ENCODE measurements at regions not wholly inside any gene's neighbourhood (a gene's known extent, or its start where the extent isn't known, plus 50 kb on each side); places are given as distances from the start of the nearest gene placed in this dataset.

GRCh38 chr2:23220513-23221094 lies 164.4 kb upstream of the KLHL29 start:
- H3K27me3 ChIP-seq: no peaks in the 10 kb centered on the region
- no peak for DNase-seq
- H3K36me3 ChIP-seq: no peaks in the 10 kb centered on the region
- peaks cover 0 to 4% of the 10 kb centered on the region in 2 donors for H3K9me3 ChIP-seq
- intact Hi-C loops (cut with DNase I): no loop called here
- ATAC-seq: no peak
- no peaks in the 10 kb centered on the region for H3K4me1 ChIP-seq
- H3K4me3 ChIP-seq: no peak overlapping the region
- no peak overlapping the region for H3K27ac ChIP-seq
- TF ChIP-seq CTCF (IDR thresholded peaks at IDR 0.05): no peak

GRCh38 chr2:23221236-23221635 lies 163.7 kb upstream of the KLHL29 start:
- Histone ChIP-seq H3K4me1 (no peaks in the 10 kb centered on the region), H3K27me3 (no peaks in the 10 kb centered on the region), H3K4me3 (no peak overlapping the region), H3K27ac (no peak overlapping the region), H3K36me3 (no peaks in the 10 kb centered on the region), H3K9me3 (no peaks in the 10 kb centered on the region)
- intact Hi-C loops (cut with DNase I): no loop called here
- ATAC-seq (no peak), DNase-seq (no peak)
- TF ChIP-seq CTCF (IDR thresholded peaks at IDR 0.05): no peak

- Histone ChIP-seq H3K36me3 (no peaks in the 10 kb centered on the region), H3K4me3 (no peak overlapping the region), H3K27me3 (no peaks in the 10 kb centered on the region), H3K9me3 (no peaks in the 10 kb centered on the region), H3K27ac (no peak overlapping the region), H3K4me1 (no peaks in the 10 kb centered on the region)
- ATAC-seq (no peak), DNase-seq (no peak)
- TF ChIP-seq CTCF (IDR thresholded peaks at IDR 0.05): no peak
- intact Hi-C loops (cut with DNase I): no loop called here
Observed at GRCh38 chr2:23221901-23222300, 163.1 kb upstream of the KLHL29 start.

GRCh38 chr2:23230885-23231284 lies 154.1 kb upstream of the KLHL29 start:
- intact Hi-C loops (cut with DNase I): no loop called here
- DNase-seq: no peak
- H3K27ac ChIP-seq: no peak overlapping the region
- ATAC-seq: no peak
- no peaks in the 10 kb centered on the region for H3K36me3 ChIP-seq
- no peaks in the 10 kb centered on the region for H3K9me3 ChIP-seq
- no peaks in the 10 kb centered on the region for H3K4me1 ChIP-seq
- no peak for TF ChIP-seq CTCF (IDR thresholded peaks at IDR 0.05)
- no peaks in the 10 kb centered on the region for H3K27me3 ChIP-seq
- H3K4me3 ChIP-seq: no peak overlapping the region

- Histone ChIP-seq H3K9me3 (no peaks in the 10 kb centered on the region), H3K4me1 (no peaks in the 10 kb centered on the region), H3K27me3 (no peaks in the 10 kb centered on the region), H3K36me3 (no peaks in the 10 kb centered on the region), H3K4me3 (no peak overlapping the region), H3K27ac (no peak overlapping the region)
- intact Hi-C loops (cut with DNase I): no loop called here
- DNase-seq (no peak), ATAC-seq (no peak)
- TF ChIP-seq CTCF (IDR thresholded peaks at IDR 0.05): no peak
Observed at GRCh38 chr2:23231865-23232264, 153.1 kb upstream of the KLHL29 start.
